ENCODE measurements at regions not wholly inside any gene's neighbourhood (a gene's known extent, or its start where the extent isn't known, plus 50 kb on each side); places are given as distances from the start of the nearest gene placed in this dataset.

DNA sequence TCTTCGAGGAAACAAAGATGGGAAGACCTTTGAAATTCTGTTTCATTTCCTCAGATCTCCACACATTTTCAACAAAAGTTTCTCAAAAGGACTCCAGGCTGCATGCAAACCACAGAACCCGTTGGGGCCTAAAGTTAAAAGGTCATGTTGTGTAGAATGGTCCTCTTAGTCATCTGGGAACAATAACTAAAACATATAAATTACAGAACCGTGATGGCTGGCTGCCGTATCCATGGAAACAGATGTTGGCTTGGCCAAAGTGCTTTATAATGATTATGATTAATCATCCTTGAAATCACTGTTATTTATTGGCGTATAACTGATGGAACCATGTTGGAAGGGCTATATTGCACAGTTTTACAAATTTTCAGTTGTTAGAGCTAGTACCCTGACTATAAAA, 182.8 kb upstream of the CRIM1 start:
- TF ChIP-seq, protein P1, sequence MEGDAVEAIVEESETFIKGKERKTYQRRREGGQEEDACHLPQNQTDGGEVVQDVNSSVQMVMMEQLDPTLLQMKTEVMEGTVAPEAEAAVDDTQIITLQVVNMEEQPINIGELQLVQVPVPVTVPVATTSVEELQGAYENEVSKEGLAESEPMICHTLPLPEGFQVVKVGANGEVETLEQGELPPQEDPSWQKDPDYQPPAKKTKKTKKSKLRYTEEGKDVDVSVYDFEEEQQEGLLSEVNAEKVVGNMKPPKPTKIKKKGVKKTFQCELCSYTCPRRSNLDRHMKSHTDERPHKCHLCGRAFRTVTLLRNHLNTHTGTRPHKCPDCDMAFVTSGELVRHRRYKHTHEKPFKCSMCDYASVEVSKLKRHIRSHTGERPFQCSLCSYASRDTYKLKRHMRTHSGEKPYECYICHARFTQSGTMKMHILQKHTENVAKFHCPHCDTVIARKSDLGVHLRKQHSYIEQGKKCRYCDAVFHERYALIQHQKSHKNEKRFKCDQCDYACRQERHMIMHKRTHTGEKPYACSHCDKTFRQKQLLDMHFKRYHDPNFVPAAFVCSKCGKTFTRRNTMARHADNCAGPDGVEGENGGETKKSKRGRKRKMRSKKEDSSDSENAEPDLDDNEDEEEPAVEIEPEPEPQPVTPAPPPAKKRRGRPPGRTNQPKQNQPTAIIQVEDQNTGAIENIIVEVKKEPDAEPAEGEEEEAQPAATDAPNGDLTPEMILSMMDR (conservative IDR thresholded peaks at IDR 0.05): no peak
- TF ChIP-seq EZH2 (IDR thresholded peaks at IDR 0.05; ENCODE audit: low read depth): no peak

All from PC-9 (cell line).